Smooth muscle cell (in vitro differentiated cells): ENCODE measurements at regions not wholly inside any gene's neighbourhood (a gene's known extent, or its start where the extent isn't known, plus 50 kb on each side); places are given as distances from the start of the nearest gene placed in this dataset.

ENCODE experiments used
- DNase-seq: peaks from one replicate; lab custom pipeline; 2025; ENCODE audit not compliant: unreplicated experiment; lab: John Stamatoyannopoulos, UW
- H2AFZ ChIP-seq: fragments of 200-600 bp; sonication (generic); 2 replicates; pipeline ENCODE4 v1.6.0; 2016; ENCODE audit warnings: antibody characterized with exemption, low read depth, mild to moderate bottlenecking
- H3F3A ChIP-seq: fragments of 200-600 bp; sonication (generic); 2 replicates; pipeline ENCODE4 v1.6.0; 2017; ENCODE audit warnings: antibody characterized with exemption, low read depth
- H3K27ac ChIP-seq: fragments of 200-600 bp; sonication (generic); 2 replicates; pipeline ENCODE4 v1.5.1; 2016; ENCODE audit warnings: low read depth, mild to moderate bottlenecking
- H3K27me3 ChIP-seq: fragments of 200-600 bp; sonication (generic); 2 replicates; pipeline ENCODE4 v1.6.1; 2016; ENCODE audit warnings: low read depth, mild to moderate bottlenecking
- H3K36me3 ChIP-seq: fragments of 200-600 bp; sonication (generic); 2 replicates; pipeline ENCODE4 v1.5.1; 2016; ENCODE audit warnings: low read depth
- H3K4me1 ChIP-seq: fragments of 200-600 bp; sonication (generic); 2 replicates; pipeline ENCODE4 v1.5.1; 2016; ENCODE audit warnings: low read depth
- H3K4me2 ChIP-seq: fragments of 200-600 bp; sonication (generic); 2 replicates; pipeline ENCODE4 v1.6.0; 2016; ENCODE audit warnings: mild to moderate bottlenecking
- H3K4me3 ChIP-seq: fragments of 200-600 bp; sonication (generic); 2 replicates; pipeline ENCODE4 v1.5.1; 2016; ENCODE audit warnings: mild to moderate bottlenecking
- H3K79me2 ChIP-seq: fragments of 200-600 bp; sonication (generic); 2 replicates; pipeline ENCODE4 v1.6.0; 2016; ENCODE audit warnings: low read depth, mild to moderate bottlenecking
- H3K9ac ChIP-seq: fragments of 200-600 bp; sonication (generic); 2 replicates; pipeline ENCODE4 v1.6.0; 2016; ENCODE audit warnings: low read depth
- H3K9me3 ChIP-seq: fragments of 200-600 bp; sonication (generic); replicated peaks from 2 replicates; pipeline ENCODE4 v1.5.1; 2016; ENCODE audit warnings: low read depth
- H4K20me1 ChIP-seq: fragments of 200-600 bp; sonication (generic); 2 replicates; pipeline ENCODE4 v1.6.0; 2016; ENCODE audit warnings: low read depth
- CTCF ChIP-seq: fragments of 200-600 bp; sonication (generic); IDR thresholded peaks from 2 replicates; pipeline ENCODE4 v1.5.1; 2017; ENCODE audit warnings: borderline replicate concordance, mild to moderate bottlenecking, antibody characterized with exemption; ENCODE audit not compliant: insufficient read depth, poor library complexity, severe bottlenecking
- whole genome bisulfite sequencing: methylation state at CpG from one replicate; pipeline ENCODE4 v1.1.7; 2016; ENCODE audit warnings: low lambda C conversion rate; 5-methylcytosine and 5-hydroxymethylcytosine counted together

- H3K4me2 ChIP-seq = no peak overlapping the region
- TF ChIP-seq CTCF = no peak
- 96% methylated on average over 13 of the region's 13 CpGs for WGBS
These were observed 50.3 kb upstream of the SLC6A6 start for GRCh38 chr3:14352002-14352627.

More at GRCh38 chr3:14352002-14352627, 50.3 kb upstream of the SLC6A6 start:
- Histone ChIP-seq H3K4me3 (no peak overlapping the region), H3K36me3 (no peaks in the 10 kb centered on the region), H4K20me1 (no peaks in the 10 kb centered on the region), H3F3A (no peaks in the 10 kb centered on the region), H3K4me1 (peaks cover 10% of the 10 kb centered on the region), H2AFZ (no peak overlapping the region), H3K27ac (no peak overlapping the region), H3K27me3 (no peaks in the 10 kb centered on the region), H3K9ac (no peak overlapping the region), H3K9me3 (no peaks in the 10 kb centered on the region), H3K79me2 (no peaks in the 10 kb centered on the region)
- DNase-seq = no peak
